Skeletal muscle satellite cell (primary cell): ENCODE measurements at regions not wholly inside any gene's neighbourhood (a gene's known extent, or its start where the extent isn't known, plus 50 kb on each side); places are given as distances from the start of the nearest gene placed in this dataset.

Source experiments
- H3K27me3 ChIP-seq: 2 replicates; pipeline ENCODE4 v1.7.0; 2013; ENCODE audit warnings: low read length; ENCODE audit not compliant: control insufficient read depth, insufficient read depth
- H3K36me3 ChIP-seq: 2 replicates; pipeline ENCODE4 v1.7.0; 2013; ENCODE audit warnings: mild to moderate bottlenecking, control low read depth, low read length; ENCODE audit not compliant: insufficient read depth
- H3K4me1 ChIP-seq: 2 replicates; pipeline ENCODE4 v1.7.0; 2013; ENCODE audit warnings: low read length; ENCODE audit not compliant: control insufficient read depth, insufficient read depth
- H3K4me2 ChIP-seq: 2 replicates; pipeline ENCODE4 v1.7.0; 2013; ENCODE audit warnings: mild to moderate bottlenecking, low read length
- H3K4me3 ChIP-seq: 2 replicates; pipeline ENCODE4 v1.7.0; 2013; ENCODE audit warnings: low read length
- H3K9ac ChIP-seq: 2 replicates; pipeline ENCODE4 v1.7.0; 2013; ENCODE audit warnings: mild to moderate bottlenecking, low read depth, low read length, moderate library complexity
- H3K9me3 ChIP-seq: replicated peaks from 2 replicates; pipeline ENCODE4 v1.7.0; 2013; ENCODE audit warnings: mild to moderate bottlenecking, control low read depth, low read length

GRCh38 chr22:49048591-49048990 is 779.1 kb downstream of the BRD1 start:
- Histone ChIP-seq H3K27me3 (no peaks in the 10 kb centered on the region), H3K4me3 (no peak overlapping the region), H3K4me1 (no peaks in the 10 kb centered on the region), H3K9ac (no peak overlapping the region), H3K4me2 (no peak overlapping the region), H3K9me3 (peaks cover 39% of the 10 kb centered on the region), H3K36me3 (no peaks in the 10 kb centered on the region)

GRCh38 chr22:49047447-49047846 is 780.2 kb downstream of the BRD1 start:
- peaks cover 45% of the 10 kb centered on the region for H3K9me3 ChIP-seq
- H3K4me1 ChIP-seq: no peaks in the 10 kb centered on the region
- H3K4me3 ChIP-seq: no peak overlapping the region
- no peak overlapping the region for H3K4me2 ChIP-seq
- H3K9ac ChIP-seq: no peak overlapping the region
- no peaks in the 10 kb centered on the region for H3K27me3 ChIP-seq
- no peaks in the 10 kb centered on the region for H3K36me3 ChIP-seq

GRCh38 chr22:49046546-49047361 is 780.9 kb downstream of the BRD1 start:
- Histone ChIP-seq H3K9ac (no peak overlapping the region), H3K4me1 (no peaks in the 10 kb centered on the region), H3K36me3 (no peaks in the 10 kb centered on the region), H3K4me3 (no peak overlapping the region), H3K27me3 (no peaks in the 10 kb centered on the region), H3K9me3 (peaks cover 46% of the 10 kb centered on the region), H3K4me2 (no peak overlapping the region)

GRCh38 chr22:49046000-49046545 is 781.6 kb downstream of the BRD1 start:
- H3K4me2 ChIP-seq: no peak overlapping the region

GRCh38 chr22:49045276-49045675 is 782.4 kb downstream of the BRD1 start:
- Histone ChIP-seq H3K36me3 (no peaks in the 10 kb centered on the region), H3K4me3 (no peak overlapping the region), H3K4me1 (no peaks in the 10 kb centered on the region), H3K4me2 (no peak overlapping the region), H3K9me3 (peaks cover 56% of the 10 kb centered on the region), H3K9ac (no peak overlapping the region), H3K27me3 (no peaks in the 10 kb centered on the region)

More at GRCh38 chr22:49046000-49046545, 781.6 kb downstream of the BRD1 start:
- Histone ChIP-seq H3K36me3 (no peaks in the 10 kb centered on the region), H3K9me3 (peaks cover 49% of the 10 kb centered on the region), H3K4me1 (no peaks in the 10 kb centered on the region), H3K27me3 (no peaks in the 10 kb centered on the region), H3K9ac (no peak overlapping the region), H3K4me3 (no peak overlapping the region)

- Histone ChIP-seq H3K4me1 (no peaks in the 10 kb centered on the region), H3K36me3 (no peaks in the 10 kb centered on the region), H3K9me3 (peaks cover 53% of the 10 kb centered on the region), H3K27me3 (no peaks in the 10 kb centered on the region), H3K9ac (no peak overlapping the region), H3K4me3 (no peak overlapping the region), H3K4me2 (no peak overlapping the region)
These were observed 782.9 kb downstream of the BRD1 start for GRCh38 chr22:49044776-49045175.

- Histone ChIP-seq H3K4me1 (no peaks in the 10 kb centered on the region), H3K4me3 (no peak overlapping the region), H3K9ac (no peak overlapping the region), H3K9me3 (peaks cover 50% of the 10 kb centered on the region), H3K27me3 (no peaks in the 10 kb centered on the region), H3K4me2 (no peak overlapping the region), H3K36me3 (no peaks in the 10 kb centered on the region)
These were observed 783.6 kb downstream of the BRD1 start for GRCh38 chr22:49044091-49044490.

GRCh38 chr22:49042877-49043859 is 784.5 kb downstream of the BRD1 start:
- no peaks in the 10 kb centered on the region for H3K36me3 ChIP-seq
- H3K9me3 ChIP-seq: peaks cover 46% of the 10 kb centered on the region
- no peak overlapping the region for H3K4me2 ChIP-seq
- no peaks in the 10 kb centered on the region for H3K4me1 ChIP-seq
- no peaks in the 10 kb centered on the region for H3K27me3 ChIP-seq
- no peak overlapping the region for H3K9ac ChIP-seq
- no peak overlapping the region for H3K4me3 ChIP-seq

- Histone ChIP-seq H3K4me3 (no peak overlapping the region), H3K27me3 (no peaks in the 10 kb centered on the region), H3K9me3 (peaks cover 41% of the 10 kb centered on the region), H3K9ac (no peak overlapping the region), H3K4me2 (no peak overlapping the region), H3K4me1 (no peaks in the 10 kb centered on the region), H3K36me3 (no peaks in the 10 kb centered on the region)
These were observed 785.6 kb downstream of the BRD1 start for GRCh38 chr22:49042066-49042465.

GRCh38 chr22:49040754-49041467 is 786.8 kb downstream of the BRD1 start:
- H3K36me3 ChIP-seq: no peaks in the 10 kb centered on the region
- peaks cover 47% of the 10 kb centered on the region for H3K9me3 ChIP-seq
- H3K4me3 ChIP-seq: no peak overlapping the region
- no peak overlapping the region for H3K9ac ChIP-seq
- no peaks in the 10 kb centered on the region for H3K4me1 ChIP-seq
- no peaks in the 10 kb centered on the region for H3K27me3 ChIP-seq
- H3K4me2 ChIP-seq: no peak overlapping the region

- H3K4me2 ChIP-seq: no peak overlapping the region
- no peaks in the 10 kb centered on the region for H3K27me3 ChIP-seq
- no peak overlapping the region for H3K9ac ChIP-seq
- no peaks in the 10 kb centered on the region for H3K36me3 ChIP-seq
- peaks cover 40% of the 10 kb centered on the region for H3K9me3 ChIP-seq
- H3K4me1 ChIP-seq: no peaks in the 10 kb centered on the region
- no peak overlapping the region for H3K4me3 ChIP-seq
These were observed 787.6 kb downstream of the BRD1 start for GRCh38 chr22:49040111-49040510.
